ENCODE measurements at regions not wholly inside any gene's neighbourhood (a gene's known extent, or its start where the extent isn't known, plus 50 kb on each side); places are given as distances from the start of the nearest gene placed in this dataset.

- TF ChIP-seq CTCF (IDR thresholded peaks at IDR 0.05 in 8 of 11, conservative IDR thresholded peaks at IDR 0.05 in 3 of 11): no peak
- TF ChIP-seq POLR2AphosphoS5 (IDR thresholded peaks at IDR 0.05): no peak
Measured at GRCh38 chr12:108424026-108424425, 84.9 kb upstream of the CMKLR1 start.

All from spleen (tissue), 7 donors.